NOMO-1 treated with dmso at 0.1 percent for 144 hours (cell line): ENCODE measurements at regions not wholly inside any gene's neighbourhood (a gene's known extent, or its start where the extent isn't known, plus 50 kb on each side); places are given as distances from the start of the nearest gene placed in this dataset.
"Not testable (repeated sequence)": the region's sequence is repeated elsewhere in the genome, so short reads cannot be mapped to it uniquely, and the experiment has no call there.

Experiments
- DNase-seq: peaks from one replicate; lab custom pipeline; 2025; ENCODE audit not compliant: unreplicated experiment; lab: John Stamatoyannopoulos, UW

DNA sequence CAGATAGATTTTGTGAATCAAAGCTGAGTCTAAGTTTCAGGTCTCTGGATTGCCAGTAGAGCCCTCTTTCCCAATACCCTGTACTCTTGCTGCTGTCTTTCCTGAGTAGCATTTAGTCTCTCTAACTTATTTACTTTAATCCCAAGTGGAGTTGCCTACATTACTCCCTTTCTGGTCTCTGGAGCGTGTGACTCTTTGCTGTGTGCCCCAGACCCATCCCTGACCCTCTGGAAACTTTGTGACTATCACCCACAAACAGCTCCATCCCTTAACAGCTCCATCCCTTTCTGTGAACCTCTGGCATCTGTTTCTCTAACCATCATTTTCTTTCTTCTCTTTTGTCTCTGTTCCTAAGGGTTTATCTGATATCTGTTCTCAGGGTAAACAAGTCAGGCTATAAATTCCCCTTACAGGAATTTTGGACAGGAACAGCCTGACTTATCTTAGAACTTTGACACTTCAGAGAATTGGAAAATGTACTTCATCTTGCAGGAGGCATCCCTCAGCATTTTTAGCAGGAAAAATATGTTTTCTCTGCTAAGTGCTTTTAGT, 1167.1 kb upstream of the SEMA6A start:
- DNase-seq = no peak

- DNase-seq = no peak
Observed at GRCh38 chr5:117740268-117740667, 1165.6 kb upstream of the SEMA6A start.

GRCh38 chr5:117738571-117738970, 1163.9 kb upstream of the SEMA6A start:
- no peak for DNase-seq

GRCh38 chr5:117736698-117737097, 1162.1 kb upstream of the SEMA6A start:
- no peak for DNase-seq

DNA sequence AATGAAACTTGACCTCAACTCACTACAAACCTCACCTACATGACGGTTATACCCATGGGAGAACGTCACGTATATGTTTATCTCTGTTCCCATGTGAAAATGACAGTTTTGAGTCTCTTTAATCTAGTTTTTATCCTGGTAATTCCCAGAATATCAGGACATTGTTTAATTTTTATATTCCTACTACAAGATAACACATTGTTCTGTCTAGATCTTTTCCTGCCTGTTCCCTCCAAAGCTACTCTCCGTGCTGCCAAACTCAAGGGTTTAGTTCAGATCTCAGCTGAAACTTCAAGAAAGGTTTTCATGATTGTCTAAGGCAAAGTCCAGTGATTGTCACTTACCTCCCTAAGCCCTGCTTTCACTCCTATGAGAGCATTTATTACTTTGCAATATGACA, 1159.4 kb upstream of the SEMA6A start:
- no peak for DNase-seq

GRCh38 chr5:117733051-117733450, 1158.4 kb upstream of the SEMA6A start:
- no peak for DNase-seq

- DNase-seq = no peak
Observed at GRCh38 chr5:117732264-117732663, 1157.6 kb upstream of the SEMA6A start.

GRCh38 chr5:117731446-117731845, 1156.8 kb upstream of the SEMA6A start:
- no peak for DNase-seq

- DNase-seq = not testable (repeated sequence)
Observed at GRCh38 chr5:117720784-117721183, 1146.2 kb upstream of the SEMA6A start.

DNA sequence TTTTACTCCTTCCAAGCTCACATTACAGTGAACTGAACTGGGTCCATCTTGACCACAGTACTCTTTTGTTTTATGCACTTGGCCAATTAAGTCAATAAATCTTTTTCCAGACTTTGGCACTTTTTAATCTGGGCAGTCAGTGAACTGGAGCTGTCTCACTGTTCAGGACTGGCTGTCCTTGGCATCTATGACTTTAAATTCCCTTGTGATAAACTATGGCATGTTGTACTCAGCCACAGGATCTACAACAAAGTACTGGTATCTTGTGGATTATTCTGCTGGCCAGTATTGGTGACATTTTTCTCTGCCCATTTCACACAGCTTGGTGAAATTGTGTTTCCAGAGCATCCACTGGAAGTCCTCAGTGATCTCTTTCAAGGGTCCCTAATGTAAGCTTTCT, 1144.8 kb upstream of the SEMA6A start:
- DNase-seq = no peak

GRCh38 chr5:117713585-117714198, 1139.1 kb upstream of the SEMA6A start:
- DNase-seq = no peak

GRCh38 chr5:117701062-117701461, 1126.4 kb upstream of the SEMA6A start:
- no peak for DNase-seq

- DNase-seq = no peak
Observed at GRCh38 chr5:117692606-117693005, 1118.0 kb upstream of the SEMA6A start.

- DNase-seq = no peak
Observed at GRCh38 chr5:117691081-117691870, 1116.7 kb upstream of the SEMA6A start.

GRCh38 chr5:117690612-117691011, 1116.0 kb upstream of the SEMA6A start:
- no peak for DNase-seq

DNA sequence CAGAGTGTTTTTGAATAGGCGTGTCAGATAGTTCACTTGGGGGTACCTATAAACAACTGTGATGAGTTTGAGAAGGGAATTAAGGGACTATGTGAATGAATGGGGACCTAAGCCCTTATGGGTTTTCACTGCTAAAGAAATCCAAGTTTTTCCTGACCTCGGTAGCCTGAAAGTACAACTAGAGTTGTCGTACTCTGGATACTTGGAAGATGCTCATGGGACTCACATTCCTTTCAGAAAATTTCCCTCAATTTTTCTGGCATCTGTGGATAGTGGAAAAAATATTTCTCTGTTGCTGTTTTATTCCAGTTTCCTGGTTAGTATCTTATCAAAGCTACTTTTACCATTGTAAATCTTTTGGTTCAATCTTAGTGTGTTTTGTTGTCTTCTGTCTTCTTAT, 1112.3 kb upstream of the SEMA6A start:
- DNase-seq = no peak

- no peak for DNase-seq
Observed at GRCh38 chr5:117682416-117682815, 1107.8 kb upstream of the SEMA6A start.

- no peak for DNase-seq
Observed at GRCh38 chr5:117681431-117682254, 1107.0 kb upstream of the SEMA6A start.

GRCh38 chr5:117680426-117680825, 1105.8 kb upstream of the SEMA6A start:
- DNase-seq = no peak

DNA sequence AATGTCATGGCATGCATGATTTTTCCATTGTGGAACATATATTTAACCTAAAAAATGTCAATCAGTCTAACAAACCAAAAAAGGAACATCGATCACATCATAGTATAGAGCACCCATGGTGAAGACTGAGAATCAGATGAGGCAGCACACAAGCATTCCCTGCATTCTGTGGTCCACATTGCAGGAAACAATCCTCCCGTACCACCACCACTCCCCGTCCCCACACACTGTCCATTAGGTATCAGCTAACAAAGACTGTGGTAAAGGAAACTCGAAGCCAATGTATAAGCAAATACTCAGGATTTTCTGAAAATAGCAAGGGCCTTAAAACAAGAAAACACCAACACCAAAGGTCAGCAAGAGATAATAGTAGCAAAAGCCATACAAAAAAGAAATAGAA, 1104.4 kb upstream of the SEMA6A start:
- DNase-seq = no peak

GRCh38 chr5:117675646-117676045, 1101.0 kb upstream of the SEMA6A start:
- no peak for DNase-seq

GRCh38 chr5:117671551-117671950, 1096.9 kb upstream of the SEMA6A start:
- no peak for DNase-seq
